GM18951 (cell line): ENCODE measurements at regions not wholly inside any gene's neighbourhood (a gene's known extent, or its start where the extent isn't known, plus 50 kb on each side); places are given as distances from the start of the nearest gene placed in this dataset.

ENCODE experiments used
- POLR2A ChIP-seq: IDR thresholded peaks from 4 replicates; pipeline ENCODE4 v1.6.1; 2011; ENCODE audit warnings: mild to moderate bottlenecking; ENCODE audit not compliant: insufficient read length, insufficient read depth; ENCODE audit errors: extremely low read depth
- in situ Hi-C: fragments of 300-500 bp; cut with MboI; formaldehyde crosslinking; loops from one replicate; pipeline ENCODE4 v1.12.0; 2022; ENCODE audit warnings: low sequenced_read_pairs, mixed read lengths, inconsistent platforms; ENCODE audit not compliant: unreplicated experiment

GRCh38 chr1:80668372-80668771 is 1132.4 kb upstream of the ADGRL2 start:
- TF ChIP-seq POLR2A, result no peak
- in situ Hi-C loops, result no loop called here

DNA sequence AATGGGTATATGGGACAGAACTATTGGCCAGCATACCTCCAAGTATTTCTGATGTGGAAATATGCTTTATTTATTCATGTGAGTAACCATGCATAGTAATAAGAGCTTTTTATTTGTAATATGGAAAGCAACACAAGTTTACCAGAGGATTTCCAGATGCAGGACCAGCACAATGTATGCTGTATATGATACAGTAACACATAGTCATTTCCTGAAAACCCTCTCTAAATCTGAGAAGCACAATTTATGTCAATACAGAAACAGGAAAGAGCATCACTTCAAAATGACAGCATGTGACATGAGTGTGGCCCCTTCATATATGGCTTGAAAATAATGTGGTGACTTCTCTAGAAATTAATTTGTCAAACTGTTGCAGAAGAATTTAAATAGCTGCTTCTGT is 1134.7 kb upstream of the ADGRL2 start:
- TF ChIP-seq POLR2A, result no peak
- in situ Hi-C loops, result no loop called here

GRCh38 chr1:80659161-80659560 is 1141.6 kb upstream of the ADGRL2 start:
- in situ Hi-C loops, result no loop called here

GRCh38 chr1:80657707-80658106 is 1143.0 kb upstream of the ADGRL2 start:
- TF ChIP-seq POLR2A, result no peak
- in situ Hi-C loops, result no loop called here

More at GRCh38 chr1:80659161-80659560, 1141.6 kb upstream of the ADGRL2 start:
- no peak for TF ChIP-seq POLR2A

GRCh38 chr1:80657044-80657643 is 1143.6 kb upstream of the ADGRL2 start:
- TF ChIP-seq POLR2A, result no peak
- in situ Hi-C loops, result no loop called here

DNA sequence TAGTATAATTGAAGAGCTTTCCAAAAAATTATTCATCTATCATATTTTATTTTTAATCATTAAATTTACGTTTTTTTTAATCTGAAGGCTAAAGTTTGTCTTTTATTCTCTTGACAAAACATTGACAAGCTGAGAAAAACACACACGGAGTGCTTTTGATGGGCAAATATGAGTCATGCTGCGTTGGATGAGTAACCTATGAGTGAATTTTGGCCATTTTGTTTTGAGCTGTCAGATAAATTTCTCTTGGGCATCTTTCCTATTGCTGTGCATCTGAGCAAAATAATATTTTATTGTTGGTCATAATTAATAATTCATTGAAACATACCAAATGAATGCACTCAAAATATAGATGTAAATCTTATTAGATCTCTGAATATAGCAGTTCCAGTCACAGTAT is 1144.1 kb upstream of the ADGRL2 start:
- TF ChIP-seq POLR2A, result no peak
- in situ Hi-C loops, result no loop called here

- no peak for TF ChIP-seq POLR2A
- in situ Hi-C loops, result no loop called here
Observed at GRCh38 chr1:80656014-80656636, 1144.6 kb upstream of the ADGRL2 start.

DNA sequence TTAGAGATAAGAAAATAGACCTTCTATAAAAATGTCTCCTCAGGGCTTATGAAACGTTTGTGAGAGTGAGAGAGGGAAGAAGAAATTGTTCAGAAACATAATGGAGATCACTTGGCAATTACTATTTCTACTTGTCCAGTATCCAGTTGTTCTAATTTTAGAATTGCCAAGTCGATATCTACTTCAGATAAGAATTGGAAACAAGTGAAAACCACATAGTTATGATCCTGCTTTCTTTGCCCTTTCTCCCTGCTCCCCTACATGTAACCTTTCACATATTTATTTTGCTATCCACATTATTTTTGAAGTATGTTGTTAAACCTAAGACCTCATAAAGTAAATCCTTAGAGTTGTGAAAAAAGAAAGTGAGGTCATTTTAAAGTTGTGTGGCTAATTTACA is 1154.7 kb upstream of the ADGRL2 start:
- in situ Hi-C loops, result no loop called here
- no peak for TF ChIP-seq POLR2A

GRCh38 chr1:80645621-80646020 is 1155.1 kb upstream of the ADGRL2 start:
- in situ Hi-C loops, result no loop called here
- no peak for TF ChIP-seq POLR2A

DNA sequence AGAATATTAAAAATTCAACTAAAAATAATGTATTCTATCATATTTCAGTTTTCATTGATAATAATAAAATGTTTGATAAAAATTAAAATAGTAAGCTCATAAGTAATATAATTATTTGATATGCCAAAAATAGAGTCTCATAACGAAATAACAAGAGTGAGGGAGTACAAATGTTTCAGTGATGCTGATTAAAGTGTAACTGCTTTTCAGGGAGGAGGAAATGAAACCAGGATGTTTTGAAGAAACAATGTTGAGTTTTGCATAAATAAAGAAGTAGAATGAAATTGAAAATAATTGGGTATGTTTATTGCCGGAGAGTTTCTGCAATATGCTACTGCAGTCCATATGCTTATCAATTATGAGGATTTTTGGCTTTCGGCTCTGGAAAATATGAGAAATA is 1159.8 kb upstream of the ADGRL2 start:
- TF ChIP-seq POLR2A, result no peak
- in situ Hi-C loops, result no loop called here

- TF ChIP-seq POLR2A, result no peak
- in situ Hi-C loops, result no loop called here
Observed at GRCh38 chr1:80639777-80640533, 1160.8 kb upstream of the ADGRL2 start.

- in situ Hi-C loops, result no loop called here
- TF ChIP-seq POLR2A, result no peak
Observed at GRCh38 chr1:80633947-80634706, 1166.6 kb upstream of the ADGRL2 start.

DNA sequence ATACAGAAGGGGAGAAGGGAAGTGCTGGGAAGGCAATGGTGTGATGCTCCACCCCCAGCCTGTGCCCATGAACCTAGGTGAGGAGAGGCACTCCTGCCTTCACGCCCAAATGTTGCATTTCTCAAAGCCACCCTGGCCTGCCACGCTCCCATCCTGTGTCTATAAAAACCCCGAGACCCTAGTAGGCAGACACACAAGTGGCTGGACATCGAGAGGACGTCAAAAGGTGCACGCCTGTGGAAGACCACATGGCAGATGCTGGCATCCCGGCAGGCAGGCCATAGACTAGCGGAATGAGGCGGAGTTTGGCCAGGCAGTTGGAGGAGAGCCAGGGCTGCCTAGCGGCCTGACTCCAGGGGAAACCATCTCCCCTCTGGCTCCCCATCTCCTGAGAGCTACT is 1168.5 kb upstream of the ADGRL2 start:
- in situ Hi-C loops, result no loop called here
- TF ChIP-seq POLR2A, result no peak

GRCh38 chr1:80629304-80629837 is 1171.4 kb upstream of the ADGRL2 start:
- TF ChIP-seq POLR2A, result no peak
- in situ Hi-C loops, result no loop called here

GRCh38 chr1:80624682-80625081 is 1176.1 kb upstream of the ADGRL2 start:
- TF ChIP-seq POLR2A, result no peak
- in situ Hi-C loops, result no loop called here
